Pancreas (tissue), 10 donors: ENCODE measurements at regions not wholly inside any gene's neighbourhood (a gene's known extent, or its start where the extent isn't known, plus 50 kb on each side); places are given as distances from the start of the nearest gene placed in this dataset.

Experiments
- ATAC-seq, 4 donors: fragments of 200-7000 bp; cut with Tn5 transposase; one replicate each; pipeline versions ENCODE4 v1.8.0 to v1.9.1; 2020; ENCODE audit warnings: mild to moderate bottlenecking in 4 of 4, moderate library complexity in 4 of 4
- DNase-seq, 6 donors: peaks; one replicate each; pipeline ENCODE4 v3.0.0-alpha.2; 2020
- FAIRE-seq: peaks from 2 replicates; lab custom pipeline; 2012; peaks lifted over from hg19 to GRCh38; lab: Jason Lieb, UNC
- H3K27ac ChIP-seq, 4 donors: fragments of 200-600 bp; sonication (generic); 1 replicate in 3 of 4; 2 replicates in 1 of 4; pipeline versions ENCODE4 v1.5.0 to v1.8.0; 2020
- H3K27me3 ChIP-seq, 4 donors: fragments of 200-600 bp; one replicate each; pipeline ENCODE4 v1.8.0; 2021
- H3K36me3 ChIP-seq, 3 donors: fragments of 200-600 bp; sonication (generic) in 1 of 3; one replicate each; pipeline versions ENCODE4 v1.5.0 to v1.8.0; 2020 to 2021
- H3K4me1 ChIP-seq, 3 donors: fragments of 200-600 bp; one replicate each; pipeline ENCODE4 v1.8.0; 2021
- H3K4me3 ChIP-seq, 4 donors: fragments of 200-600 bp; sonication (generic) in 2 of 4; one replicate each; pipeline versions ENCODE4 v1.5.0 to v1.8.0; 2020 to 2021
- H3K9me3 ChIP-seq, 4 donors: fragments of 200-600 bp; one replicate each; pipeline ENCODE4 v1.8.0; 2021
- WGBS, 2 donors: extraction: QIAGEN DNeasy Blood & Tissue Kit; methylation state at CpG; one replicate each; pipeline ENCODE4 v1.1.7; 2013; 5-methylcytosine and 5-hydroxymethylcytosine counted together
- intact Hi-C, 3 donors: fragments of 100-400 bp; cut with DNase I; formaldehyde crosslinking; loops; one replicate each; pipeline versions ENCODE4 v1.11.1 to v1.14.2; 2022
- TF ChIP-seq, protein P1 (sequence below), 4 donors: fragments of 200-600 bp; sonication (generic) in 3 of 4; IDR thresholded peaks; one replicate each; pipeline versions ENCODE4 v1.5.0 to v1.8.0; 2021; ENCODE audit warnings: antibody characterized with exemption in 4 of 4
- donor health status: healthy with polysubstance abuse.
- donor health status: DM: no; HTN: no; CAD: no; lungs with moderate emphysema.
- donor health status: DM: no; HTN: no; CAD: no.
- donor health status: control.
- donor health status: control.
- donor health status: Bipolar disorder and iron deficiency.
- donor health status: DM: yes; HTN: yes; CAD: no.
- donor health status: DM: no; HTN: no; CAD: no.
- donor health status: DM: no; HTN: no; CAD: no.
- donor health status: DM: yes; HTN: yes; CAD: no.

DNA sequence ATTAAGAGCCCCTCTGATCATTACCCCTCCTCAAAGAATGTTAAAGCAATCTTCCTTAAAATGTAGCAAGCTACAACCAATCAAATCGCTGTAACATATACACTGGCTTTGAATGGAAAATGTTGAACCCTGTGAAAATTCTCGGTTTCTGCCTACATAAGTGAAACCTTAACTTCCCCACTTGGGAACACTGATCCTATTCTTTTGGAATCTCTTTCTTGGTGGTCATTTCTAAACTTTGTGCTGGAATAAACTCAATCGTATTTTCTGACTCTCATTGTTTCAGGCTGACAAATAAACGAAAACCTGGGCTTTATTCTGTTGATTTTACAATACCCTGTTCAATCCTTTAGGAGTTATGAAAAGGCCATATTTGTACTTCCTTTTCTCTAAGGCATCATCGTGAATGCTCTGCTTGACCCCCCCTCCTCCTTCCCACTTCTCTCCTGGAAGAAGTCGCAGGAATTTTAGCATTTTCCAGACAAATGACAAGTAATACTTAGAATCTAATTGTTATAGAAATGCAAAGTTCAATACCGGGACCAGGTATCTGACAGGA lies 155.1 kb upstream of the FAM13C start:
- intact Hi-C loops, result no loop called here
- no peaks in the 10 kb centered on the region for H3K27me3 ChIP-seq
- no peaks in the 10 kb centered on the region for H3K4me1 ChIP-seq
- no peak for ATAC-seq
- no peak for DNase-seq
- H3K4me3 ChIP-seq, result no peak overlapping the region
- H3K27ac ChIP-seq, result no peak overlapping the region
- no peak for FAIRE-seq
- WGBS, 2 donors, result 55 to 57% methylated on average over 7 of the region's 7 CpGs
- H3K9me3 ChIP-seq, result no peaks in the 10 kb centered on the region
- H3K36me3 ChIP-seq, result no peaks in the 10 kb centered on the region
- TF ChIP-seq, protein P1, sequence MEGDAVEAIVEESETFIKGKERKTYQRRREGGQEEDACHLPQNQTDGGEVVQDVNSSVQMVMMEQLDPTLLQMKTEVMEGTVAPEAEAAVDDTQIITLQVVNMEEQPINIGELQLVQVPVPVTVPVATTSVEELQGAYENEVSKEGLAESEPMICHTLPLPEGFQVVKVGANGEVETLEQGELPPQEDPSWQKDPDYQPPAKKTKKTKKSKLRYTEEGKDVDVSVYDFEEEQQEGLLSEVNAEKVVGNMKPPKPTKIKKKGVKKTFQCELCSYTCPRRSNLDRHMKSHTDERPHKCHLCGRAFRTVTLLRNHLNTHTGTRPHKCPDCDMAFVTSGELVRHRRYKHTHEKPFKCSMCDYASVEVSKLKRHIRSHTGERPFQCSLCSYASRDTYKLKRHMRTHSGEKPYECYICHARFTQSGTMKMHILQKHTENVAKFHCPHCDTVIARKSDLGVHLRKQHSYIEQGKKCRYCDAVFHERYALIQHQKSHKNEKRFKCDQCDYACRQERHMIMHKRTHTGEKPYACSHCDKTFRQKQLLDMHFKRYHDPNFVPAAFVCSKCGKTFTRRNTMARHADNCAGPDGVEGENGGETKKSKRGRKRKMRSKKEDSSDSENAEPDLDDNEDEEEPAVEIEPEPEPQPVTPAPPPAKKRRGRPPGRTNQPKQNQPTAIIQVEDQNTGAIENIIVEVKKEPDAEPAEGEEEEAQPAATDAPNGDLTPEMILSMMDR (IDR thresholded peaks at IDR 0.05), result no peak

DNA sequence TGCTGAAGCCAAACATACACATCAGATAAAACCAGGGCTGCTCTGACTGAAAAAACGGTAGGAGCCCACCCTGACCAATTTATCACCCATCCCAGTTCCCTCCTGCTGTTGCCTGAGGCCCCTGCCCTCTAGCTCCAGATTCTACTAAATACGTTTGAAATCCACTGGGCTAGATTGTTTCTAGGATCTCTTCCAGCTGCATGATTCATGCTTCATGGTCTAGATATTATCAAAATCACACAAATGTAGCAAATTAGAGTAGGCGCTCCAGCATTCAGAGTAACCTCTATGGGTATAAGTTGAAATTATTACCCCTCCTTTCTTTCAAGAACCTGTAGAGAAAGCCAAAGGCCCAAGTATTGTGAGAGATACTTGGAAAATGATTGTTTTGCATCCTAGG lies 151.2 kb upstream of the FAM13C start:
- ATAC-seq, result no peak
- 46 to 54% methylated on average over 3 of the region's 3 CpGs for WGBS, 2 donors
- TF ChIP-seq, protein P1 (IDR thresholded peaks at IDR 0.05), result no peak

DNA sequence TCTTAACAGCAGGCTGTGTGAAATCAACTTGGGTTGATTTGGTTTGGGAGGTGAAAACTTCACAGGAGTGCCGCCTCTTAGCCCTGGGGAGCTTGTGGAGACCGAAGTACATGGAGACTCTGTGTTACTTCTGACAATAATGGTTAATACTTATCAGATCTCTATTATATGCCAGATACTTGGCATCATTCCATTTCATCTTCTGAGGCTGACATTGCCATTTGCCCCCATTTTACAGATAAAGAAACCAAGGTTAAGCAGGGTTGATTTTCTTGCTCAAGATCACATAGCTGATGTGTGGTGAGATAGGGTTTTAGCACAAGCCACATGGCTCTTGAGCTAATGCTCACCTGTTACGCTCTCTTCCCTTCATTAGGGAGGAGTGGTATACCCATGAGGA lies 150.6 kb upstream of the FAM13C start:
- no peak overlapping the region for H3K27ac ChIP-seq
- TF ChIP-seq, protein P1 (IDR thresholded peaks at IDR 0.05), result no peak
- H3K27me3 ChIP-seq, result no peaks in the 10 kb centered on the region
- ATAC-seq (no peak), FAIRE-seq (no peak), DNase-seq (no peak)
- WGBS, 2 donors, result 89 to 92% methylated on average over 3 of the region's 3 CpGs
- no peaks in the 10 kb centered on the region for H3K36me3 ChIP-seq
- no peaks in the 10 kb centered on the region for H3K9me3 ChIP-seq
- no peak overlapping the region for H3K4me3 ChIP-seq
- H3K4me1 ChIP-seq, result no peaks in the 10 kb centered on the region
- intact Hi-C loops, result no loop called here

More for the DNA sequence above, 151.2 kb upstream of the FAM13C start:
- FAIRE-seq (no peak), DNase-seq (no peak)
- no peaks in the 10 kb centered on the region for H3K9me3 ChIP-seq
- no peaks in the 10 kb centered on the region for H3K4me1 ChIP-seq
- intact Hi-C loops, result no loop called here
- H3K27me3 ChIP-seq, result no peaks in the 10 kb centered on the region
- no peak overlapping the region for H3K27ac ChIP-seq
- H3K4me3 ChIP-seq, result no peak overlapping the region
- no peaks in the 10 kb centered on the region for H3K36me3 ChIP-seq

DNA sequence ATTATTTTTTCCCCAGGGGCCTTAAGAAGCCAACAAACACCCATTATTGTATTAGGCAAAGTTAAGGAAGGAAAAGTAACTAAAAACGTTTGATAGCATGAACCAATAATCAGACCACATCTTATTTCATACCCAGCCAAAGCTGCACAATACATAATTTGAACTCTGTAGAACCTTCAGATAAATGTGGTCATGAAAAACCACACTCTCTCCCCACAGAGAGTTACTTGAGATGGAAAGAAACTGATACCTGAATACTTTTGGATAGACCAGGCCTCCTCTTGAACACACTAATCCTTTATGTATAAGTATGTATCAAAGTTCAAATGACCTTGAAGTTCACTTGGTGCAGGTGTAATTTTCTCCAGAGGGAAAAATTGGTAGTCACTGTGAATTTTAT lies 146.6 kb upstream of the FAM13C start:
- TF ChIP-seq, protein P1 (IDR thresholded peaks at IDR 0.05), result no peak
- DNase-seq (no peak), ATAC-seq (no peak), FAIRE-seq (no peak)
- no peak overlapping the region for H3K27ac ChIP-seq
- H3K4me3 ChIP-seq, result no peak overlapping the region
- no peaks in the 10 kb centered on the region for H3K9me3 ChIP-seq
- H3K27me3 ChIP-seq, result no peaks in the 10 kb centered on the region
- H3K4me1 ChIP-seq, result no peaks in the 10 kb centered on the region
- H3K36me3 ChIP-seq, result no peaks in the 10 kb centered on the region
- intact Hi-C loops, result no loop called here
- WGBS, 2 donors, result 32 to 36% methylated on average over 1 of the region's 1 CpG

DNA sequence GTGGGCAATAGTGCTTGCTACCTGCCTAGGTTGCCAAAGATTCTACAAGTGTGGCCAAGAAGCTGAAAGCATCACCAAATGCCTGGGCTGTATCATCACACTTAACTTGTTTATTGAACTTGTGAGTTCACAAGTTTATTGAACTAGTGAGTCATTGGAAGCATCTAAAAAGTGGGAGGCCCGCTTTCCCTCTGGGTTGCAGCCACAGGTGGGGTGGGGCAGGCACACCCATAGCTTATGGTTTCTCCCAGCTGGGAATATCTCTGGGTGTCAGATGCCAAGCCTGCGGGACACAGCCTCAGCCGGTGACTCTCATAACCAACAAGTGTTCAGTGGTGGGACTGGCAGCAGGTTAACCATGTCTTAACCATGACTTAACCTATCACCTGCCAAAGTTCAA lies 145.9 kb upstream of the FAM13C start:
- H3K4me3 ChIP-seq, result no peak overlapping the region
- H3K9me3 ChIP-seq, result no peaks in the 10 kb centered on the region
- H3K4me1 ChIP-seq, result no peaks in the 10 kb centered on the region
- intact Hi-C loops, result no loop called here
- FAIRE-seq (no peak), ATAC-seq (no peak), DNase-seq (no peak)
- TF ChIP-seq, protein P1 (IDR thresholded peaks at IDR 0.05), result no peak
- H3K27ac ChIP-seq, result no peak overlapping the region
- 82 to 94% methylated on average over 3 of the region's 3 CpGs for WGBS, 2 donors
- H3K36me3 ChIP-seq, result no peaks in the 10 kb centered on the region
- no peaks in the 10 kb centered on the region for H3K27me3 ChIP-seq
